HG02970 (cell line): ENCODE measurements at regions not wholly inside any gene's neighbourhood (a gene's known extent, or its start where the extent isn't known, plus 50 kb on each side); places are given as distances from the start of the nearest gene placed in this dataset.
"Not testable (repeated sequence)": the region's sequence is repeated elsewhere in the genome, so short reads cannot be mapped to it uniquely, and the experiment has no call there.

Experiments used
- ATAC-seq: cut with Tn5 transposase; IDR thresholded peaks from one replicate; pipeline ENCODE4 v1.9.1; 2021; ENCODE audit warnings: mild to moderate bottlenecking, moderate library complexity, moderate number of reproducible peaks; ENCODE audit not compliant: unreplicated experiment, low FRiP score

GRCh38 chr10:43853369-43853768 lies 204.7 kb upstream of the ZNF32 start:
- ATAC-seq, result no peak

GRCh38 chr10:43852644-43853214 lies 204.0 kb upstream of the ZNF32 start:
- ATAC-seq, result no peak

- no peak for ATAC-seq
These were observed 203.5 kb upstream of the ZNF32 start for GRCh38 chr10:43852149-43852548.

- no peak for ATAC-seq
These were observed 202.3 kb upstream of the ZNF32 start for GRCh38 chr10:43851030-43851429.

GRCh38 chr10:43849551-43849950 lies 200.9 kb upstream of the ZNF32 start:
- no peak for ATAC-seq

- ATAC-seq, result no peak
These were observed 198.3 kb upstream of the ZNF32 start for GRCh38 chr10:43846968-43847367.

- no peak for ATAC-seq
These were observed 197.6 kb upstream of the ZNF32 start for GRCh38 chr10:43846187-43846680.

GRCh38 chr10:43845121-43845520 lies 196.4 kb upstream of the ZNF32 start:
- no peak for ATAC-seq

GRCh38 chr10:43844221-43844620 lies 195.5 kb upstream of the ZNF32 start:
- ATAC-seq, result no peak

GRCh38 chr10:43843321-43844101 lies 194.8 kb upstream of the ZNF32 start:
- no peak for ATAC-seq

GRCh38 chr10:43842496-43842895 lies 193.8 kb upstream of the ZNF32 start:
- ATAC-seq, result no peak

- no peak for ATAC-seq
These were observed 193.4 kb upstream of the ZNF32 start for GRCh38 chr10:43842072-43842471.

- ATAC-seq, result no peak
These were observed 191.3 kb upstream of the ZNF32 start for GRCh38 chr10:43839973-43840372.

GRCh38 chr10:43834751-43835150 lies 186.1 kb upstream of the ZNF32 start:
- not testable (repeated sequence) for ATAC-seq

GRCh38 chr10:43827853-43828252 lies 179.2 kb upstream of the ZNF32 start:
- ATAC-seq, result no peak

GRCh38 chr10:43825984-43826383 lies 177.3 kb upstream of the ZNF32 start:
- ATAC-seq, result no peak

GRCh38 chr10:43825421-43825820 lies 176.7 kb upstream of the ZNF32 start:
- no peak for ATAC-seq

- ATAC-seq, result no peak
These were observed 176.3 kb upstream of the ZNF32 start for GRCh38 chr10:43824934-43825333.

GRCh38 chr10:43822631-43823580 lies 174.2 kb upstream of the ZNF32 start:
- ATAC-seq, result no peak

- ATAC-seq, result no peak
These were observed 172.4 kb upstream of the ZNF32 start for GRCh38 chr10:43821103-43821502.

- no peak for ATAC-seq
These were observed 172.0 kb upstream of the ZNF32 start for GRCh38 chr10:43820663-43821062.
